CD4-positive, alpha-beta T cell (primary cell): ENCODE measurements at regions not wholly inside any gene's neighbourhood (a gene's known extent, or its start where the extent isn't known, plus 50 kb on each side); places are given as distances from the start of the nearest gene placed in this dataset.
A peak's percentile ranks its signal among the peaks of the same experiment; 100 is the strongest.

Experiments
- ATAC-seq: fragments of 200-7000 bp; cut with Tn5 transposase; one replicate; pipeline ENCODE4 v1.10.0; 2022; ENCODE audit warnings: mild to moderate bottlenecking; ENCODE audit not compliant: poor library complexity
- CTCF ChIA-PET: fragments of 350-600 bp; sonication (Branson Sonifier 250); formaldehyde crosslinking; loops from one replicate; lab custom pipeline; 2021; ENCODE audit warnings: antibody characterized with exemption, inconsistent platforms; lab: Charles Lee
- POLR2A ChIA-PET: fragments of 350-600 bp; sonication (Branson Sonifier 250); formaldehyde crosslinking; loops from one replicate; lab custom pipeline; 2021; ENCODE audit warnings: antibody characterized with exemption, inconsistent platforms; lab: Charles Lee
- DNase-seq, 14 experiments: peaks; one replicate each; pipeline ENCODE4 v3.0.0-alpha.2; 2013 to 2020; ENCODE audit warnings: mixed read lengths in 2 of 14
- H3K27ac ChIP-seq, 2 donors: one replicate each; pipeline versions ENCODE4 v1.5.1 to v1.7.0; 2013; ENCODE audit warnings: low read length in 2 of 2, low read depth in 1 of 2, mild to moderate bottlenecking in 1 of 2
- H3K27me3 ChIP-seq, 2 experiments: 1 replicate in 1 of 2; 2 replicates in 1 of 2; pipeline versions ENCODE4 v1.6.1 to v1.7.0; 2013; ENCODE audit warnings: low read length in 2 of 2, control low read depth in 1 of 2, mild to moderate bottlenecking in 1 of 2, moderate library complexity in 1 of 2; ENCODE audit not compliant: insufficient read depth in 2 of 2, control insufficient read depth in 1 of 2
- H3K36me3 ChIP-seq: one replicate; pipeline ENCODE4 v1.6.1; 2013; ENCODE audit warnings: low read length, control low read depth; ENCODE audit not compliant: insufficient read depth
- H3K4me1 ChIP-seq: one replicate; pipeline ENCODE4 v1.6.1; 2013; ENCODE audit warnings: low read length, control low read depth; ENCODE audit not compliant: insufficient read depth
- H3K4me3 ChIP-seq: one replicate; pipeline ENCODE4 v1.5.1; 2013; ENCODE audit warnings: mild to moderate bottlenecking, low read length, moderate library complexity
- H3K9me3 ChIP-seq, 2 experiments: 1 replicate in 1 of 2; 2 replicates in 1 of 2; pipeline versions ENCODE4 v1.6.1 to v1.7.0; 2013; ENCODE audit warnings: low read length in 2 of 2, mild to moderate bottlenecking in 2 of 2, control low read depth in 1 of 2, moderate library complexity in 1 of 2; ENCODE audit not compliant: control insufficient read depth in 1 of 2, insufficient read depth in 1 of 2
- H3K27ac Mint-ChIP-seq: one replicate; pipeline ENCODE4 v1.8.0; 2020; ENCODE audit warnings: mixed read lengths
- H3K27me3 Mint-ChIP-seq: one replicate; pipeline ENCODE4 v1.8.0; 2021; ENCODE audit warnings: mixed read lengths
- H3K36me3 Mint-ChIP-seq: one replicate; pipeline ENCODE4 v1.8.0; 2021; ENCODE audit warnings: low read depth, mixed read lengths
- H3K4me1 Mint-ChIP-seq: one replicate; pipeline ENCODE4 v1.8.0; 2021; ENCODE audit warnings: low read depth, mixed read lengths
- H3K4me3 Mint-ChIP-seq: one replicate; pipeline ENCODE4 v1.8.0; 2020; ENCODE audit warnings: mild to moderate bottlenecking, mixed read lengths
- H3K9me3 Mint-ChIP-seq: one replicate; pipeline ENCODE4 v1.8.0; 2020; ENCODE audit warnings: mixed read lengths
- intact Hi-C, 2 experiments: fragments of 100-400 bp; cut with DNase I in 1 of 2; cut with micrococcal nuclease in 1 of 2; formaldehyde crosslinking; loops; one replicate each; pipeline versions ENCODE4 v1.15.1 to v1.9.0; 2023 to 2025; cut with DNase I, micrococcal nuclease
- TF ChIP-seq, protein P1 (sequence below): fragments of 200-600 bp; IDR thresholded peaks from one replicate; pipeline ENCODE4 v1.8.0; 2022; ENCODE audit warnings: antibody characterized with exemption, mild to moderate bottlenecking

DNA sequence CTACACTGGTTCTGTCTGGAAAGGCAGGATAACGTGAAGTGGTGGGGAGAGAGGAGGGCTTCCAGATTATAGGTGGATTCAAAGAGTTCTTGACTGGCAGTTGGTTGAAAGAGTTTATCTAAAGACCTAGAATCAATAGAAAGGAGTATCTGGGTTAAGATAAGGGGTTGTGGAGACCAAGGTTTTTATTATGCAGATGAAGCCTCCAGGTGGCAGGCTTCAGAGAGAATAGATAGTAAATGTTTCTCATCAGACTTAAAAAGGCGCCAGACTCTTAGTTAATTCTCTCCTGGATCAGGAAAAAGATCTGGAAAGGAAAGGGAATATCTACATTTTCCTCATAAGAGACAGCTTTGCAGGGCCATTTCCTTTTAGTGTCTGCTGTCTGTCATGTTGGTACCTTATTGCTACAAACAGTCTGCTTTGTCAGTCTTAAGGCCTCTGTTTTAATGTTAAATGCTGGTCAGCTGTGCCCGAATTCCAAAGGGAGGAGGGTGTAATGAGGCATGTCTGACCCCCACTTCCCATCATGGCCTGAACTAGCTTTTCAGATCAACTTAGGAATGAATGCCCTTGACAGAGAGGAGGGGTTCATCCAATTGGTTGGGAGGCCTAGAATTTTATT lies 401.3 kb downstream of the FUT8 start:
- DNase-seq: no peak
- intact Hi-C loops: loop anchor here (2.0 to 5.0 kb wide), 2 partner anchors 113 to 145 kb away; no protein-coding TSS in a partner anchor
- no peak overlapping the region for H3K27ac Mint-ChIP-seq
- H3K27ac ChIP-seq: no peak overlapping the region
- no peaks in the 10 kb centered on the region for H3K36me3 ChIP-seq
- H3K9me3 Mint-ChIP-seq: peaks cover 2% of the 10 kb centered on the region
- ChIA-PET CTCF (no interaction called here), POLR2A (interaction anchor here (1.0 kb wide), 1 partner anchor 33 kb away, joined by 3 read pairs; no protein-coding TSS in a partner anchor)
- no peaks in the 10 kb centered on the region for H3K27me3 Mint-ChIP-seq
- no peak for ATAC-seq
- peaks cover 5% of the 10 kb centered on the region for H3K4me1 Mint-ChIP-seq
- H3K4me3 Mint-ChIP-seq: no peak overlapping the region
- no peak overlapping the region for H3K4me3 ChIP-seq
- H3K36me3 Mint-ChIP-seq: no peaks in the 10 kb centered on the region
- peaks cover 0 to 4% of the 10 kb centered on the region in 2 experiments for H3K9me3 ChIP-seq
- TF ChIP-seq, protein P1, sequence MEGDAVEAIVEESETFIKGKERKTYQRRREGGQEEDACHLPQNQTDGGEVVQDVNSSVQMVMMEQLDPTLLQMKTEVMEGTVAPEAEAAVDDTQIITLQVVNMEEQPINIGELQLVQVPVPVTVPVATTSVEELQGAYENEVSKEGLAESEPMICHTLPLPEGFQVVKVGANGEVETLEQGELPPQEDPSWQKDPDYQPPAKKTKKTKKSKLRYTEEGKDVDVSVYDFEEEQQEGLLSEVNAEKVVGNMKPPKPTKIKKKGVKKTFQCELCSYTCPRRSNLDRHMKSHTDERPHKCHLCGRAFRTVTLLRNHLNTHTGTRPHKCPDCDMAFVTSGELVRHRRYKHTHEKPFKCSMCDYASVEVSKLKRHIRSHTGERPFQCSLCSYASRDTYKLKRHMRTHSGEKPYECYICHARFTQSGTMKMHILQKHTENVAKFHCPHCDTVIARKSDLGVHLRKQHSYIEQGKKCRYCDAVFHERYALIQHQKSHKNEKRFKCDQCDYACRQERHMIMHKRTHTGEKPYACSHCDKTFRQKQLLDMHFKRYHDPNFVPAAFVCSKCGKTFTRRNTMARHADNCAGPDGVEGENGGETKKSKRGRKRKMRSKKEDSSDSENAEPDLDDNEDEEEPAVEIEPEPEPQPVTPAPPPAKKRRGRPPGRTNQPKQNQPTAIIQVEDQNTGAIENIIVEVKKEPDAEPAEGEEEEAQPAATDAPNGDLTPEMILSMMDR: no peak
- H3K4me1 ChIP-seq: no peaks in the 10 kb centered on the region
- H3K27me3 ChIP-seq: no peaks in the 10 kb centered on the region

DNA sequence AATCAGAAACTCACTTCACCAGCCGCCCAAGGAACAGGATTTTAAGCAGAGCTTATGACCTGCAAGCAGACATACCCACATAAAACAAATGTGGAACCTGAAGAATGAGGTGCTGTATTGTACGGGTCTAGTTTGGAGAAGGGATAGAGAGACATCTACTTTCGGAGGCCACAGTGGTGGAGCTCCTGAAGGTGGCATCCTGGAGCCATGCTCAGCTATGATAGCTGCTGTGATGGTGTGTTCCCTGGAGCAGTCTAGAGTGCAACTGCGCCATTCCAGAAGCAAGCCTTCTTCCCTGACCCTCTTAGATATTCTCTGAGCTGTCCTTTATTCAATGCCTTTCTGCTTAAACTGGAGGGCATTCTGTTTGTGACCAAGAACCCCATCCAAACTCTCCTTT lies 402.6 kb downstream of the FUT8 start:
- Histone ChIP-seq H3K4me3 (no peak overlapping the region), H3K9me3 (no peaks in the 10 kb centered on the region), H3K27ac (no peak overlapping the region), H3K36me3 (no peaks in the 10 kb centered on the region), H3K27me3 (no peaks in the 10 kb centered on the region), H3K4me1 (no peaks in the 10 kb centered on the region)
- DNase-seq: peak in 4 of 14 experiments; percentile 15 to 23 (median 22)
- Mint-ChIP-seq H3K27me3 (no peaks in the 10 kb centered on the region), H3K27ac (no peak overlapping the region), H3K36me3 (no peaks in the 10 kb centered on the region), H3K4me1 (peaks cover 5% of the 10 kb centered on the region), H3K9me3 (no peaks in the 10 kb centered on the region), H3K4me3 (no peak overlapping the region)
- ChIA-PET CTCF (interaction anchor here (1.5 kb wide), 1 partner anchor 10 kb away, joined by 9 read pairs; no protein-coding TSS in a partner anchor), POLR2A (interaction anchor here (0.6 kb wide), 1 partner anchor 609 kb away, joined by 3 read pairs; no protein-coding TSS in a partner anchor)
- intact Hi-C loops: loop anchor here in 1 of 2 experiments (2.0 kb wide), 1 partner anchor 144 kb away; no protein-coding TSS in a partner anchor
- ATAC-seq: no peak
- TF ChIP-seq, protein P1: no peak

DNA sequence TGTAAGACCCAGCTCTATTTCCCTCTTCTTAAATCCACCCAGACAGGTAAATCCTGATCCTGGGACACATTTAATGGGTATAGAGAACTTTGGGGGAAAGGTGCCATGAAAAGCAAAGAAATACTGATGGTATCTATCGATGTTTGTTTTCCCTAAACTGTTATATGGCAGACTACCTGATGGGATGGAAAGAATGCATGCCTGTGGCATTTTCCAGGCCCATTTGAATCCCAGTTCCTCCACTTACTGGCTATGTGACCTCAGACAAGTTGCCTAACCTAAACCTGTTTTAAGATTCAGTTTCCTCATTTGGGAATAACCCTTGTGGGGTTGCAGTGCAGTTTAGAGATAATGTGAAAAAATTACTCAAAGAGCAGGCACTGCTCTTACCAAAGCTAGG lies 404.5 kb downstream of the FUT8 start:
- Histone ChIP-seq H3K36me3 (no peaks in the 10 kb centered on the region), H3K9me3 (no peaks in the 10 kb centered on the region), H3K4me3 (no peak overlapping the region), H3K27me3 (no peaks in the 10 kb centered on the region), H3K27ac (no peak overlapping the region), H3K4me1 (no peaks in the 10 kb centered on the region)
- TF ChIP-seq, protein P1: no peak
- no peak overlapping the region for H3K27ac Mint-ChIP-seq
- POLR2A ChIA-PET: interaction anchor here (0.9 kb wide), 1 partner anchor 30 kb away, joined by 5 read pairs; no protein-coding TSS in a partner anchor
- no peaks in the 10 kb centered on the region for H3K27me3 Mint-ChIP-seq
- CTCF ChIA-PET: no interaction called here
- H3K36me3 Mint-ChIP-seq: no peaks in the 10 kb centered on the region
- intact Hi-C loops: loop anchor here in 1 of 2 experiments (2.0 kb wide), 1 partner anchor 252 kb away; no protein-coding TSS in a partner anchor
- DNase-seq (no peak), ATAC-seq (no peak)
- H3K4me3 Mint-ChIP-seq: no peak overlapping the region
- peaks cover 5% of the 10 kb centered on the region for H3K4me1 Mint-ChIP-seq
- no peaks in the 10 kb centered on the region for H3K9me3 Mint-ChIP-seq
